ENCODE measurements at regions not wholly inside any gene's neighbourhood (a gene's known extent, or its start where the extent isn't known, plus 50 kb on each side); places are given as distances from the start of the nearest gene placed in this dataset.
"Not testable (repeated sequence)": the region's sequence is repeated elsewhere in the genome, so short reads cannot be mapped to it uniquely, and the experiment has no call there.

- Histone ChIP-seq H3K4me1 (no peaks in the 10 kb centered on the region), H3K27ac (no peak overlapping the region), H3K27me3 (replicated peaks in 1 of 7) (no peaks in the 10 kb centered on the region), H3K9me3 (peaks cover 0 to 14% (median 3%) of the 10 kb centered on the region in 8 donors), H3K36me3 (no peaks in the 10 kb centered on the region), H3K4me3 (no peak overlapping the region)
- no peak for DNase-seq
- TF ChIP-seq CTCF (IDR thresholded peaks at IDR 0.05 in 8 of 11, conservative IDR thresholded peaks at IDR 0.05 in 3 of 11) (no peak), POLR2A (IDR thresholded peaks at IDR 0.05) (no peak), POLR2AphosphoS5 (IDR thresholded peaks at IDR 0.05) (no peak)
- intact Hi-C loops (cut with DNase I; ENCODE audit: low total_unique reads) = no loop called here
Observed at GRCh38 chr18:42334931-42335330, 379.9 kb downstream of the PIK3C3 start.

- intact Hi-C loops (cut with DNase I; ENCODE audit: low total_unique reads) = no loop called here
- no peak overlapping the region for H3K4me3 ChIP-seq
- H3K9me3 ChIP-seq = peaks cover 0 to 14% (median 3%) of the 10 kb centered on the region in 8 donors
- TF ChIP-seq POLR2A (IDR thresholded peaks at IDR 0.05) = no peak
- no peak for TF ChIP-seq CTCF (IDR thresholded peaks at IDR 0.05 in 8 of 11, conservative IDR thresholded peaks at IDR 0.05 in 3 of 11)
- TF ChIP-seq POLR2AphosphoS5 (IDR thresholded peaks at IDR 0.05) = no peak
- H3K27me3 ChIP-seq (replicated peaks in 1 of 7) = no peaks in the 10 kb centered on the region
- H3K4me1 ChIP-seq = no peaks in the 10 kb centered on the region
- 44 to 85% (median 83%) methylated on average over 2 of the region's 2 CpGs for WGBS, 5 donors
- no peaks in the 10 kb centered on the region for H3K36me3 ChIP-seq
- H3K27ac ChIP-seq = no peak overlapping the region
- no peak for DNase-seq
Observed at GRCh38 chr18:42336139-42336538, 381.1 kb downstream of the PIK3C3 start.

GRCh38 chr18:42337337-42337736, 382.3 kb downstream of the PIK3C3 start:
- DNase-seq; intact Hi-C loops (cut with DNase I; ENCODE audit: low total_unique reads); H3K4me1 ChIP-seq; H3K27me3 ChIP-seq (replicated peaks in 1 of 7); H3K4me3 ChIP-seq; H3K27ac ChIP-seq; H3K36me3 ChIP-seq: not testable (repeated sequence)
- WGBS, 5 donors = 79 to 96% (median 89%) methylated on average over 2 of the region's 2 CpGs
- peaks cover 0 to 14% (median 3%) of the 10 kb centered on the region in 8 donors for H3K9me3 ChIP-seq

- no peak for DNase-seq
- Histone ChIP-seq H3K4me1 (no peaks in the 10 kb centered on the region), H3K36me3 (no peaks in the 10 kb centered on the region), H3K27ac (no peak overlapping the region), H3K27me3 (replicated peaks in 1 of 7) (no peaks in the 10 kb centered on the region), H3K4me3 (no peak overlapping the region), H3K9me3 (peaks cover 0 to 14% (median 3%) of the 10 kb centered on the region in 8 donors)
- intact Hi-C loops (cut with DNase I; ENCODE audit: low total_unique reads) = no loop called here
- WGBS, 5 donors = 39 to 55% (median 46%) methylated on average over 2 of the region's 2 CpGs
- no peak for TF ChIP-seq POLR2AphosphoS5 (IDR thresholded peaks at IDR 0.05)
- no peak for TF ChIP-seq POLR2A (IDR thresholded peaks at IDR 0.05)
- no peak for TF ChIP-seq CTCF (IDR thresholded peaks at IDR 0.05 in 8 of 11, conservative IDR thresholded peaks at IDR 0.05 in 3 of 11)
Observed at GRCh38 chr18:42338683-42339082, 383.6 kb downstream of the PIK3C3 start.

- TF ChIP-seq CTCF (IDR thresholded peaks at IDR 0.05 in 8 of 11, conservative IDR thresholded peaks at IDR 0.05 in 3 of 11) = no peak
- TF ChIP-seq POLR2AphosphoS5 (IDR thresholded peaks at IDR 0.05) = no peak
- TF ChIP-seq POLR2A (IDR thresholded peaks at IDR 0.05) = no peak
- Histone ChIP-seq H3K27me3 (replicated peaks in 1 of 7) (no peaks in the 10 kb centered on the region), H3K4me1 (no peaks in the 10 kb centered on the region), H3K36me3 (no peaks in the 10 kb centered on the region), H3K4me3 (no peak overlapping the region), H3K27ac (no peak overlapping the region), H3K9me3 (peaks cover 0 to 14% (median 3%) of the 10 kb centered on the region in 8 donors)
- intact Hi-C loops (cut with DNase I; ENCODE audit: low total_unique reads) = no loop called here
- no peak for DNase-seq
- WGBS, 5 donors = 34 to 66% (median 56%) methylated on average over 4 of the region's 4 CpGs
Observed at GRCh38 chr18:42339372-42339771, 384.3 kb downstream of the PIK3C3 start.

All from spleen (tissue), 11 donors.